PC-9 (cell line): ENCODE measurements at regions not wholly inside any gene's neighbourhood (a gene's known extent, or its start where the extent isn't known, plus 50 kb on each side); places are given as distances from the start of the nearest gene placed in this dataset.
"Not testable (repeated sequence)": the region's sequence is repeated elsewhere in the genome, so short reads cannot be mapped to it uniquely, and the experiment has no call there.

Source experiments
- BruUV-seq: library from RNA; stranded (reverse); fragments of 400-500 nt; replicated peaks from 2 replicates; lab custom pipeline; 2021; lab: Mats Ljungman, UMichigan
- CTCF ChIA-PET: fragments of 300-600 bp; sonication (Branson Sonifier 250); formaldehyde crosslinking; loops from one replicate; lab custom pipeline; 2022; ENCODE audit warnings: antibody characterized with exemption; lab: Charles Lee
- POLR2A ChIA-PET: fragments of 300-600 bp; sonication (Branson Sonifier 250); formaldehyde crosslinking; loops from one replicate; lab custom pipeline; 2022; ENCODE audit warnings: antibody characterized with exemption; ENCODE audit not compliant: unreplicated experiment; lab: Charles Lee
- DNase-seq, 2 experiments: peaks; one replicate each; pipeline versions ENCODE4 v3.0.0 to v3.0.0-alpha.2; 2015 to 2022; ENCODE audit warnings: mixed read lengths in 1 of 2
- H2AFZ ChIP-seq: fragments of 200-600 bp; sonication (generic); 2 replicates; pipeline ENCODE4 v1.8.1; 2017; ENCODE audit warnings: antibody characterized with exemption
- H3F3A ChIP-seq: fragments of 200-600 bp; sonication (generic); 2 replicates; pipeline ENCODE4 v1.8.1; 2017; ENCODE audit warnings: antibody characterized with exemption, mild to moderate bottlenecking, low read depth; ENCODE audit not compliant: insufficient read depth
- H3K27ac ChIP-seq: fragments of 200-600 bp; sonication (generic); 2 replicates; pipeline ENCODE4 v1.6.1; 2016; ENCODE audit warnings: mixed run types
- H3K27me3 ChIP-seq: fragments of 200-600 bp; sonication (generic); 2 replicates; pipeline ENCODE4 v1.6.1; 2016; ENCODE audit warnings: low read depth, mixed run types; ENCODE audit not compliant: insufficient read depth
- H3K36me3 ChIP-seq: fragments of 200-600 bp; sonication (generic); 2 replicates; pipeline ENCODE4 v1.6.1; 2016; ENCODE audit warnings: low read depth, mixed run types
- H3K4me1 ChIP-seq: fragments of 200-600 bp; sonication (generic); replicated peaks from 2 replicates; pipeline ENCODE4 v1.6.1; 2016; ENCODE audit warnings: mixed run types; ENCODE audit not compliant: insufficient read depth
- H3K4me2 ChIP-seq: fragments of 200-600 bp; sonication (generic); 2 replicates; pipeline ENCODE4 v1.6.1; 2017; ENCODE audit warnings: mixed run types
- H3K4me3 ChIP-seq: fragments of 200-600 bp; sonication (generic); 2 replicates; pipeline ENCODE4 v1.6.1; 2016; ENCODE audit warnings: mixed run types
- H3K79me2 ChIP-seq: fragments of 200-600 bp; sonication (generic); 2 replicates; pipeline ENCODE4 v1.6.1; 2017; ENCODE audit warnings: low read depth, mixed run types
- H3K9me2 ChIP-seq: fragments of 200-600 bp; sonication (generic); 2 replicates; pipeline ENCODE4 v1.8.1; 2017; ENCODE audit warnings: mild to moderate bottlenecking; ENCODE audit not compliant: insufficient read depth
- H3K9me3 ChIP-seq: fragments of 200-600 bp; sonication (generic); 2 replicates; pipeline ENCODE4 v1.8.1; 2016; ENCODE audit warnings: low read depth; ENCODE audit not compliant: insufficient read depth
- H4K20me1 ChIP-seq: fragments of 200-600 bp; sonication (generic); 2 replicates; pipeline ENCODE4 v1.8.1; 2017; ENCODE audit not compliant: insufficient read depth
- EZH2 ChIP-seq: fragments of 200-600 bp; sonication (generic); IDR thresholded peaks from 2 replicates; pipeline ENCODE4 v1.8.0; 2017; ENCODE audit warnings: antibody characterized with exemption, low read depth
- intact Hi-C: fragments of 100-400 bp; cut with micrococcal nuclease; formaldehyde crosslinking; loops from one replicate; pipeline ENCODE4 v1.10.0; 2022; ENCODE audit not compliant: unreplicated experiment
- TF ChIP-seq, protein P1 (sequence below): fragments of 200-600 bp; sonication (generic); conservative IDR thresholded peaks from 2 replicates; pipeline ENCODE4 v1.6.1; 2017; ENCODE audit warnings: mixed run types, antibody characterized with exemption, mild to moderate bottlenecking, moderate library complexity

DNA sequence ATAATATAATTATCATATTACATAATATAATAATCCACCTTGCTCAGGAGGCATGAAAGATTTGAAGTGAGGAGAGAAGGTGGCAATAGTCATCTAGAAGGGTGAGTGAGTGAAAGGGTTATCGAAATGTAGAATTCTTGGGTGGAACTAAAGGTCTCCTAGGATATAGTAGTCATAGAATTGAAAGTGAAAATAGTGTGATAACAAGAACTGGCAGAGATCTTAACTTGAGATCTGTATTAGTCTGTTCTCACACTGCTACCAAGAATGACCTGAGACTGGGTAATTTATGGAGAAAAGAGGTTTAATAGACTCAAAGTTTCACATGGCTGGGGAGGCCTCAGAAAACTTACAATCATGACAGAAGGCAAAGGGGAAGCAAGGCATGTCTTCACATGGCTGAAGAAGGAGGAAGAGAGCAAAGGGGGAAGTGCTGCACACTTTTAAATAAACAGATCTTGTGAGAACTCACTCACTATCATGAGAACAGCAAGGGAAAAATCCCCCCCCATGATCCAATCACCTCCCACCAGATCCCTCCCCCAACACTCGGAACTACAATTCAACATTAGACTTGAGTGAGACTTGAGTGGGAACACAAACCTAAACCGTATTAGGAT is 351.5 kb downstream of the NR4A2 start:
- no peaks in the 10 kb centered on the region for H3K9me2 ChIP-seq
- no peak overlapping the region for H2AFZ ChIP-seq
- no peak overlapping the region for H3K27ac ChIP-seq
- no peaks in the 10 kb centered on the region for H3K9me3 ChIP-seq
- ChIA-PET POLR2A (no interaction called here), CTCF (no interaction called here)
- no peaks in the 10 kb centered on the region for H3K4me1 ChIP-seq
- no peaks in the 10 kb centered on the region for H3K36me3 ChIP-seq
- H3K4me3 ChIP-seq: no peak overlapping the region
- H3K4me2 ChIP-seq: no peak overlapping the region
- BruUV-seq: no TSS peak
- DNase-seq: no peak
- H4K20me1 ChIP-seq: no peaks in the 10 kb centered on the region
- intact Hi-C loops: no loop called here
- H3F3A ChIP-seq: no peaks in the 10 kb centered on the region
- TF ChIP-seq EZH2: no peak
- TF ChIP-seq, protein P1, sequence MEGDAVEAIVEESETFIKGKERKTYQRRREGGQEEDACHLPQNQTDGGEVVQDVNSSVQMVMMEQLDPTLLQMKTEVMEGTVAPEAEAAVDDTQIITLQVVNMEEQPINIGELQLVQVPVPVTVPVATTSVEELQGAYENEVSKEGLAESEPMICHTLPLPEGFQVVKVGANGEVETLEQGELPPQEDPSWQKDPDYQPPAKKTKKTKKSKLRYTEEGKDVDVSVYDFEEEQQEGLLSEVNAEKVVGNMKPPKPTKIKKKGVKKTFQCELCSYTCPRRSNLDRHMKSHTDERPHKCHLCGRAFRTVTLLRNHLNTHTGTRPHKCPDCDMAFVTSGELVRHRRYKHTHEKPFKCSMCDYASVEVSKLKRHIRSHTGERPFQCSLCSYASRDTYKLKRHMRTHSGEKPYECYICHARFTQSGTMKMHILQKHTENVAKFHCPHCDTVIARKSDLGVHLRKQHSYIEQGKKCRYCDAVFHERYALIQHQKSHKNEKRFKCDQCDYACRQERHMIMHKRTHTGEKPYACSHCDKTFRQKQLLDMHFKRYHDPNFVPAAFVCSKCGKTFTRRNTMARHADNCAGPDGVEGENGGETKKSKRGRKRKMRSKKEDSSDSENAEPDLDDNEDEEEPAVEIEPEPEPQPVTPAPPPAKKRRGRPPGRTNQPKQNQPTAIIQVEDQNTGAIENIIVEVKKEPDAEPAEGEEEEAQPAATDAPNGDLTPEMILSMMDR: no peak
- no peaks in the 10 kb centered on the region for H3K27me3 ChIP-seq
- no peaks in the 10 kb centered on the region for H3K79me2 ChIP-seq

DNA sequence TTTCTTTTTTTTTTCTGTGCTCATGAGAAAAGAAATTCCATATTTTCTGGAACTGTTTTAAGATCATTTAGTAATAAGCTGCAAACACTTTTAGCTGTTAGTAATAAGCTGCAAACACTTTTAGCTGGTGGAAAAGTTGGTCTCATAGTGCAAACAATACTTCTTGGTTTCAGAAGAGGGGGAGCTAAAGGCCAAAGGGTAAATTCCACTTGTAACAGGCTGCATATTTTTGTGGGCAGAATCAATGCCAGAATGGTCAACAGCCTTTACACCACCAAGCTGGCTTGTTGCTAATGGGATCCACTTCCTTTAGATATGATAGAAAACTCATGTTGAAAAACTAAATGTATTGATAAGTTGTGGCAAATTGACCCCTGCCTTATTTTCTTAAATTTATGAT is 356.8 kb downstream of the NR4A2 start:
- H3K9me2 ChIP-seq: no peaks in the 10 kb centered on the region
- ChIA-PET POLR2A (interaction anchor here (0.7 kb wide), 1 partner anchor 1078 kb away, joined by 6 read pairs; no protein-coding TSS in a partner anchor), CTCF (no interaction called here)
- H2AFZ ChIP-seq: no peak overlapping the region
- no peaks in the 10 kb centered on the region for H3K36me3 ChIP-seq
- H3K4me2 ChIP-seq: no peak overlapping the region
- no peak overlapping the region for H3K27ac ChIP-seq
- H3F3A ChIP-seq: no peaks in the 10 kb centered on the region
- no peaks in the 10 kb centered on the region for H4K20me1 ChIP-seq
- no peaks in the 10 kb centered on the region for H3K9me3 ChIP-seq
- no TSS peak for BruUV-seq
- no peak for DNase-seq
- H3K79me2 ChIP-seq: no peaks in the 10 kb centered on the region
- H3K4me1 ChIP-seq: no peaks in the 10 kb centered on the region
- intact Hi-C loops: no loop called here
- no peak overlapping the region for H3K4me3 ChIP-seq
- no peaks in the 10 kb centered on the region for H3K27me3 ChIP-seq
- TF ChIP-seq, protein P1: no peak
- TF ChIP-seq EZH2: no peak

DNA sequence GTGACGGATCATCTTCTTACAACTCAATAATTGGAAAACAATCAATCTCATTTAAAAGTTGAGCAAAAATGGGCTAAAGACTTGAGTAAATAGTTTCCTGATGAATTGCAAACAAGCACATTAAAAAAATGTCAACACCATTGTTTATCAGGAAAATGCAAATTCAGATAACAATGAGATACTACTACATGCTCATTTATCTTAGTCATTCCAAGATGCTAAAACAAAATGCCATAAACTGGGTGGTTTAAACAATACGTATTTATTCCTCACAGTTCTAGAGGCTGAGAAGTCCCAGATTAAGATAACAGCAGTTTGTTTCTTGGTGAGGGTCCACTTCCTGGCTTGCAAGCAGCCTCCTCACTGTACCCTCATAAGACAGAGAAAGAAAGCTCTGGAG is 359.6 kb downstream of the NR4A2 start:
- H2AFZ ChIP-seq: no peak overlapping the region
- intact Hi-C loops: no loop called here
- H4K20me1 ChIP-seq: no peaks in the 10 kb centered on the region
- H3K4me2 ChIP-seq: no peak overlapping the region
- TF ChIP-seq, protein P1: no peak
- TF ChIP-seq EZH2: no peak
- CTCF ChIA-PET: no interaction called here
- POLR2A ChIA-PET: interaction anchor here (0.8 kb wide), 1 partner anchor 333 kb away, joined by 16 read pairs; no protein-coding TSS in a partner anchor
- BruUV-seq: no TSS peak
- no peaks in the 10 kb centered on the region for H3K79me2 ChIP-seq
- no peaks in the 10 kb centered on the region for H3K9me2 ChIP-seq
- no peak overlapping the region for H3K27ac ChIP-seq
- no peaks in the 10 kb centered on the region for H3F3A ChIP-seq
- no peaks in the 10 kb centered on the region for H3K4me1 ChIP-seq
- DNase-seq: no peak
- H3K4me3 ChIP-seq: no peak overlapping the region
- H3K27me3 ChIP-seq: no peaks in the 10 kb centered on the region
- no peaks in the 10 kb centered on the region for H3K9me3 ChIP-seq
- no peaks in the 10 kb centered on the region for H3K36me3 ChIP-seq

DNA sequence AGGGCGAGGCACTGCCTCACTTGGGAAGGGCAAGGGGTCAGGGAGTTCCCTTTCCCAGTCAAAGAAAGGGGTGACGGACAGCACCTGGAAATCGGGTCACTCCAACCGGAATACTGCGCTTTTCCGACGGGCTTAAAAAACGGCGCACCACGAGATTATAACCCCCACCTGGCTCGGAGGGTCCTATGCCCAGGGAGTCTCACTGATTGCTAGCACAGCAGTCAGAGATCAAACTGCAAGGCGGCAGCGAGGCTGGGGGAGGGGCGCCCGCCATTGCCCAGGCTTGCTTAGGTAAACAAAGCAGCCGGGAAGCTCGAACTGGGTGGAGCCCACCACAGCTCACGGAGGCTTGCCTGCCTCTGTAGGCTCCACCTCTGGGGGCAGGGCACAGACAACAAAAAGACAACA is 366.5 kb downstream of the NR4A2 start:
- H3K9me3 ChIP-seq, H3K4me2 ChIP-seq, CTCF ChIA-PET, H4K20me1 ChIP-seq, DNase-seq, H3F3A ChIP-seq, H2AFZ ChIP-seq, H3K36me3 ChIP-seq, H3K27ac ChIP-seq, BruUV-seq, H3K79me2 ChIP-seq, H3K9me2 ChIP-seq, H3K4me1 ChIP-seq, POLR2A ChIA-PET, intact Hi-C loops, H3K27me3 ChIP-seq, H3K4me3 ChIP-seq: not testable (repeated sequence)
